Upper lobe of left lung (tissue), 4 donors: ENCODE measurements at regions not wholly inside any gene's neighbourhood (a gene's known extent, or its start where the extent isn't known, plus 50 kb on each side); places are given as distances from the start of the nearest gene placed in this dataset.

ENCODE experiments used
- CTCF ChIP-seq, 6 experiments: fragments of 450-650 bp in 4 of 6; fragments of 200-600 bp in 2 of 6; sonication (generic) in 2 of 6; IDR thresholded peaks; one replicate each; pipeline ENCODE4 v1.5.1; 2016 to 2019; ENCODE audit warnings: antibody characterized with exemption in 6 of 6
- EP300 ChIP-seq, 4 donors: sonication (generic); formaldehyde crosslinking; IDR thresholded peaks; one replicate each; pipeline ENCODE4 v1.5.1; 2017; ENCODE audit warnings: antibody characterized with exemption in 4 of 4, control low read depth in 2 of 4
- POLR2A ChIP-seq, 4 donors: fragments of 450-650 bp; IDR thresholded peaks; one replicate each; pipeline ENCODE4 v1.5.1; 2016 to 2017; ENCODE audit warnings: antibody characterized with exemption in 4 of 4, mild to moderate bottlenecking in 2 of 4
- POLR2AphosphoS5 ChIP-seq, 2 donors: sonication (generic); formaldehyde crosslinking; IDR thresholded peaks; one replicate each; pipeline ENCODE4 v1.5.1; 2017; ENCODE audit warnings: antibody characterized with exemption in 2 of 2

- peak in 2 of 6 experiments; percentile 20 to 26 for TF ChIP-seq CTCF (IDR thresholded peaks at IDR 0.05)
- TF ChIP-seq POLR2AphosphoS5 (IDR thresholded peaks at IDR 0.05): no peak
- TF ChIP-seq POLR2A (IDR thresholded peaks at IDR 0.05): no peak
- TF ChIP-seq EP300 (IDR thresholded peaks at IDR 0.05): no peak
These were observed 900.0 kb upstream of the CDH10 start for GRCh38 chr5:25544652-25545249.
